Effector memory CD8-positive, alpha-beta T cell (primary cell): ENCODE measurements at regions not wholly inside any gene's neighbourhood (a gene's known extent, or its start where the extent isn't known, plus 50 kb on each side); places are given as distances from the start of the nearest gene placed in this dataset.
A peak's percentile ranks its signal among the peaks of the same experiment; 100 is the strongest.
"Not testable (repeated sequence)": the region's sequence is repeated elsewhere in the genome, so short reads cannot be mapped to it uniquely, and the experiment has no call there.

Experiments used
- ATAC-seq: fragments of 150-1000 bp; cut with Tn5 transposase; replicated peaks from 2 replicates; pipeline ENCODE4 v1.10.0; 2021; ENCODE audit warnings: mild to moderate bottlenecking, moderate library complexity
- DNase-seq, 3 experiments: peaks; one replicate each; pipeline ENCODE4 v3.0.0; 2021
- H3K27ac Mint-ChIP-seq, 2 donors: one replicate each; pipeline ENCODE4 v1.8.0; 2022; ENCODE audit warnings: mild to moderate bottlenecking in 2 of 2, mixed read lengths in 2 of 2, moderate library complexity in 2 of 2
- H3K27me3 Mint-ChIP-seq, 2 donors: one replicate each; pipeline ENCODE4 v1.8.0; 2022; ENCODE audit warnings: mixed read lengths in 2 of 2
- H3K36me3 Mint-ChIP-seq: one replicate; pipeline ENCODE4 v1.8.0; 2022; ENCODE audit warnings: mild to moderate bottlenecking, moderate library complexity, mixed read lengths; ENCODE audit not compliant: insufficient read depth
- H3K4me1 Mint-ChIP-seq, 2 donors: one replicate each; pipeline ENCODE4 v1.8.0; 2022; ENCODE audit warnings: low read depth in 2 of 2, mixed read lengths in 2 of 2
- H3K4me3 Mint-ChIP-seq, 2 donors: one replicate each; pipeline ENCODE4 v1.8.0; 2022; ENCODE audit warnings: mild to moderate bottlenecking in 2 of 2, mixed read lengths in 2 of 2, moderate library complexity in 2 of 2
- H3K9me3 Mint-ChIP-seq, 2 donors: one replicate each; pipeline ENCODE4 v1.8.0; 2022; ENCODE audit warnings: mixed read lengths in 2 of 2

DNA sequence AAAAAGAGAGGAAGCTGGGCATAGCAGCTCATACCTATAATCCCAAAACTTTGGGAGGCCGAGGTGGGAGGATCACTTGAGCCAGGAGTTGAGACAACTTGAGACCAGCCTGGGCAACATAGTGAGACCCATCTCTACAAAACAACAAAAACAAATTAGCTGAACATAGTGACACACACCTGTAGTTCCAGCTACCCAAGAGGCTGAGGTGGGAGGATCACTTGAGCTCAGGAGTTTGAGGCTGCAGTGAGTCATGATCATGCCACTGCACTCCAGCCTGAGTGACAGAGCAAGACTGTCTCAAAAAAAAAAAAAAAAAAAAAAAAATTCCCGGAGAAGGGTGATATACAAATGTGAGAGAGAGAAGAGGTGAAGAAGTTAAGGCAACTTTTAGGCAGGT lies 143.8 kb downstream of the GLUL start:
- Mint-ChIP-seq H3K27me3 (peaks cover 13 to 18% of the 10 kb centered on the region in 2 donors), H3K4me1 (peaks cover 6 to 12% of the 10 kb centered on the region in 2 donors), H3K27ac (peak overlapping the region in 1 of 2 donors; percentile 45)
- DNase-seq, H3K36me3 Mint-ChIP-seq, ATAC-seq, H3K4me3 Mint-ChIP-seq, H3K9me3 Mint-ChIP-seq: not testable (repeated sequence)

GRCh38 chr1:182246783-182247182 lies 144.8 kb downstream of the GLUL start:
- Mint-ChIP-seq H3K36me3 (peaks cover 3% of the 10 kb centered on the region), H3K27me3 (peaks cover 20 to 28% of the 10 kb centered on the region in 2 donors), H3K4me1 (peaks cover 6 to 12% of the 10 kb centered on the region in 2 donors), H3K4me3 (no peak overlapping the region), H3K9me3 (no peaks in the 10 kb centered on the region), H3K27ac (no peak overlapping the region)
- DNase-seq: no peak
- ATAC-seq: no peak

GRCh38 chr1:182245040-182245439 lies 146.6 kb downstream of the GLUL start:
- H3K4me1 Mint-ChIP-seq: peaks cover 6 to 12% of the 10 kb centered on the region in 2 donors
- ATAC-seq: no peak
- no peak overlapping the region for H3K27ac Mint-ChIP-seq
- H3K27me3 Mint-ChIP-seq: peaks cover 20 to 38% of the 10 kb centered on the region in 2 donors
- no peaks in the 10 kb centered on the region for H3K9me3 Mint-ChIP-seq
- DNase-seq: no peak
- H3K36me3 Mint-ChIP-seq: peaks cover 3% of the 10 kb centered on the region
- no peak overlapping the region for H3K4me3 Mint-ChIP-seq

GRCh38 chr1:182244451-182244850 lies 147.1 kb downstream of the GLUL start:
- no peak overlapping the region for H3K4me3 Mint-ChIP-seq
- no peaks in the 10 kb centered on the region for H3K9me3 Mint-ChIP-seq
- H3K27ac Mint-ChIP-seq: no peak overlapping the region
- H3K27me3 Mint-ChIP-seq: peaks cover 20 to 40% of the 10 kb centered on the region in 2 donors
- no peak for ATAC-seq
- H3K36me3 Mint-ChIP-seq: peaks cover 3% of the 10 kb centered on the region
- H3K4me1 Mint-ChIP-seq: peaks cover 6 to 12% of the 10 kb centered on the region in 2 donors
- no peak for DNase-seq

DNA sequence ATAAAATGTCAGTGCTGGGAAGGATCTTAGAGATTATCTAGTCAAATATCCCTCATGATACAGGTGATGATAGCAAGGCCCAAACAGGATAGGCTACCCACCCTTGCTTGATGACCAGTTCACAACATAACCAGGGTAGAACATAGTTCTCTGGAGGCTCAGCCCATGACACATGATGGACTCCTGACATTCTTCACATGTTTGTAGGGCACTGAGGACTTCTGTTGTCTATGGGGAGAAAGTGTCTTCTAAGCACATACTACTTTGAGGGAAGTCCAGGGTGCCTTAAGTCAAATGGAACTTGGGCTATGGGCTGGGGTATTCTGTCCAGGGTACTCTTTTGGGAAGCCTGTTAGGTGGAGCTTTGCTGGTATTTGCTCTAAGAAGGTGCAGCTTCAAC lies 148.9 kb downstream of the GLUL start:
- DNase-seq: no peak

DNA sequence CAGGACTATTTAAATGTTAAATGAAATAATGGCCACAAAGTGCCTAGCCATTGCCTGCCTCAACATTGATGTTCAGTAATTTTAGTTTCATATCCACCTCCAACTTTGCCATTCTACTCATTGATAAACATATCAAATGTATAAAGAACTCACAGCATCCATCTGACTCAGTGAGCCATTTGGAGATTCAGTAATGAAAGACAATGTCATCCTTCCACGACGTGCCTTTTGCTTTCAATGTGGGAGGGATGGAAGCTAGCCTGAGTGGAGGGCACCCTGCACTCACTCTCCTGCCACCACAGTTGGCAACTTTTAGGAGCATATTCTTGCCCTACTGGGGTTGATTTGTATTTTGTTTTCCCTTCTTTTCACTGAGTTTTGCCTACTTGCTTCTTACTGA lies 151.5 kb downstream of the GLUL start:
- DNase-seq: no peak
- Mint-ChIP-seq H3K4me1 (peaks cover 0 to 10% of the 10 kb centered on the region in 2 donors), H3K36me3 (no peaks in the 10 kb centered on the region), H3K27me3 (peaks cover 14 to 34% of the 10 kb centered on the region in 2 donors), H3K27ac (no peak overlapping the region), H3K4me3 (no peak overlapping the region), H3K9me3 (no peaks in the 10 kb centered on the region)
- no peak for ATAC-seq

More for the DNA sequence above, 148.9 kb downstream of the GLUL start:
- no peaks in the 10 kb centered on the region for H3K36me3 Mint-ChIP-seq
- H3K4me1 Mint-ChIP-seq: no peaks in the 10 kb centered on the region
- H3K27ac Mint-ChIP-seq: no peak overlapping the region
- peaks cover 20 to 40% of the 10 kb centered on the region in 2 donors for H3K27me3 Mint-ChIP-seq
- H3K9me3 Mint-ChIP-seq: no peaks in the 10 kb centered on the region
- H3K4me3 Mint-ChIP-seq: no peak overlapping the region
- no peak for ATAC-seq

DNA sequence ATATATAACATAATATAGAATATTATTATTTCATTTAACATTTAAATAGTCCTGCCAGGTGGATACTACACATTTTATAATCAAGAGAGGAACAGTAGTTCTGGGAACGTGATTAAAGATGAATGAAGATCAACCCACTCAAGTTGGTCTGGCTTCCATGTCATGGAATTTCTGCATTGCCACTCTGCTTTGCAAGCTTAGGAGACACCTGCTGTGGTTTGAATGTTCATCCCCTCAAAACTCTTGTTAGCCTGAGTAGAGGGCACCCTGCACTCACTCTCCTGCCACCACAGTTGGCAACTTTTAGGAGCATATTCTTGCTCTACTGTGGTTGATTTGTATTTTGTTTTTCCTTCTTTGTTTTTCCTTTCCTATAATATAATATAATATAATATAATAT lies 153.2 kb downstream of the GLUL start:
- H3K9me3 Mint-ChIP-seq: no peaks in the 10 kb centered on the region
- H3K4me1 Mint-ChIP-seq: peaks cover 0 to 10% of the 10 kb centered on the region in 2 donors
- no peaks in the 10 kb centered on the region for H3K36me3 Mint-ChIP-seq
- H3K27me3 Mint-ChIP-seq: peaks cover 7 to 22% of the 10 kb centered on the region in 2 donors
- no peak overlapping the region for H3K27ac Mint-ChIP-seq
- H3K4me3 Mint-ChIP-seq: no peak overlapping the region
- DNase-seq (no peak), ATAC-seq (no peak)

DNA sequence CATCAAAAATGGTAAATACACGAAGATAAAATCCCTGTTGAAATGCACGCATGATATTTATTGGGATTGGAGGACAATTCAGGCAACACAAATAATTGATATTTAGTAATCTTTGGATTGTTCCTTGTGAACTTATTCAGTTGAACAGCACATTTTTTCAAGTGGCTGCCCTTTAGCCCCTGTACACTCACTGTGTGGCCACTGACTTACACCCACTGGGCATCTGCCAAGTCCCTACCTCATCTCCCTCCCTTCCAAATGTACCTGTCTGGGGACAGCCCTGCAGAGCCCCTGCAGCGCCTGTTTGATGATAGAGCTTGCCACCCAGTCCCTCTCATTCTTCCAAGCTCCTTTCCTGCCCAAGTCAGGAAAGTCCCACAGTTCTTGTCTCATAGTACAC lies 154.3 kb downstream of the GLUL start:
- H3K4me3 Mint-ChIP-seq: no peak overlapping the region
- peaks cover 6 to 18% of the 10 kb centered on the region in 2 donors for H3K27me3 Mint-ChIP-seq
- H3K9me3 Mint-ChIP-seq: no peaks in the 10 kb centered on the region
- ATAC-seq: no peak
- no peak for DNase-seq
- no peak overlapping the region for H3K27ac Mint-ChIP-seq
- peaks cover 0 to 10% of the 10 kb centered on the region in 2 donors for H3K4me1 Mint-ChIP-seq
- no peaks in the 10 kb centered on the region for H3K36me3 Mint-ChIP-seq

DNA sequence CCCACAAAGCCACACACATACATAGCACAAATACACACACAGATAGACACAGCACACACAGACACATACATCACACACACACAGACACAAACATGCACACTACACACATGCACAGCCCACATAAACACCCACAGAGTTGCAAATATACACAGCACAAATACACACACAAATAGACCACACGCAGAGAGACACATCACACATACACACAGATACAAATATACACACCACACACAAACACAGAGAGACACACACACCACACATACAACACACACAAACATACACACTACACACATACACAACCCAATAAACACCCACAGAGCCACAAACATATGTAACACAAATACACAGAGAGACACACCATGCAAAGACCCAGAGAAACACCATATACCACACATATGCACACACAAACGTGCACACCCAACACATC lies 154.9 kb downstream of the GLUL start:
- no peak overlapping the region for H3K27ac Mint-ChIP-seq
- H3K27me3 Mint-ChIP-seq: peaks cover 0 to 12% of the 10 kb centered on the region in 2 donors
- H3K9me3 Mint-ChIP-seq: no peaks in the 10 kb centered on the region
- no peak for DNase-seq
- ATAC-seq: no peak
- no peaks in the 10 kb centered on the region for H3K36me3 Mint-ChIP-seq
- H3K4me1 Mint-ChIP-seq: peaks cover 0 to 10% of the 10 kb centered on the region in 2 donors
- H3K4me3 Mint-ChIP-seq: no peak overlapping the region

GRCh38 chr1:182235952-182236650 lies 155.5 kb downstream of the GLUL start:
- H3K27me3 Mint-ChIP-seq: peaks cover 0 to 12% of the 10 kb centered on the region in 2 donors
- H3K9me3 Mint-ChIP-seq: no peaks in the 10 kb centered on the region
- peak; percentile 39 for ATAC-seq
- H3K27ac Mint-ChIP-seq: no peak overlapping the region
- H3K36me3 Mint-ChIP-seq: no peaks in the 10 kb centered on the region
- H3K4me3 Mint-ChIP-seq: no peak overlapping the region
- no peak for DNase-seq
- H3K4me1 Mint-ChIP-seq: peaks cover 0 to 10% of the 10 kb centered on the region in 2 donors

- no peak overlapping the region for H3K27ac Mint-ChIP-seq
- H3K4me1 Mint-ChIP-seq: peaks cover 0 to 10% of the 10 kb centered on the region in 2 donors
Observed at GRCh38 chr1:182235604-182235951, 156.0 kb downstream of the GLUL start.

GRCh38 chr1:182229921-182230491 lies 161.6 kb downstream of the GLUL start:
- ATAC-seq (no peak), DNase-seq (no peak)
- H3K27ac Mint-ChIP-seq: no peak overlapping the region
- no peaks in the 10 kb centered on the region for H3K36me3 Mint-ChIP-seq
- no peaks in the 10 kb centered on the region for H3K4me1 Mint-ChIP-seq
- H3K9me3 Mint-ChIP-seq: no peaks in the 10 kb centered on the region
- H3K4me3 Mint-ChIP-seq: no peak overlapping the region
- H3K27me3 Mint-ChIP-seq: no peaks in the 10 kb centered on the region

More at GRCh38 chr1:182235604-182235951, 156.0 kb downstream of the GLUL start:
- Mint-ChIP-seq H3K9me3 (no peaks in the 10 kb centered on the region), H3K27me3 (peaks cover 0 to 7% of the 10 kb centered on the region in 2 donors), H3K36me3 (no peaks in the 10 kb centered on the region), H3K4me3 (no peak overlapping the region)
- no peak for ATAC-seq
- no peak for DNase-seq

DNA sequence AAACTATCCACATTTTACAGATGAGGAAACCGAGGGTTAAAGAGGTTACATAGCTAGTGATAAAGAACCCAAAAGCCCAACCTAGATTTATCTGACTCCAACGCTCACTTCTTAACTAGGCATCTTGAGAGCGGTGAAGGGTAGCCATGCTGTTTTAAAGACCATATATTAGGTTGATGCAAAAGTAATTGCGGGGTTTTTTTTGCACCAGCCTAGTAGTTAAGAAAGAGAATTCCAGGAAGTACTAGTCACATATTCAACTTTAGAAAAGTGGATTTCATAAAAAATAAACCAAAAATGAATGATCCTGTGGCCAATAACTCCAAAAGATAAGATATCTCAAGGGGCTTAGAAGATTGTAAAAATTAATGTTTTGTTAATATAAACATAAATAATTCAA lies 162.1 kb downstream of the GLUL start:
- no peak overlapping the region for H3K4me3 Mint-ChIP-seq
- no peaks in the 10 kb centered on the region for H3K36me3 Mint-ChIP-seq
- no peak for DNase-seq
- H3K27ac Mint-ChIP-seq: no peak overlapping the region
- H3K27me3 Mint-ChIP-seq: peaks cover 0 to 2% of the 10 kb centered on the region in 2 donors
- H3K4me1 Mint-ChIP-seq: no peaks in the 10 kb centered on the region
- no peaks in the 10 kb centered on the region for H3K9me3 Mint-ChIP-seq
- no peak for ATAC-seq

DNA sequence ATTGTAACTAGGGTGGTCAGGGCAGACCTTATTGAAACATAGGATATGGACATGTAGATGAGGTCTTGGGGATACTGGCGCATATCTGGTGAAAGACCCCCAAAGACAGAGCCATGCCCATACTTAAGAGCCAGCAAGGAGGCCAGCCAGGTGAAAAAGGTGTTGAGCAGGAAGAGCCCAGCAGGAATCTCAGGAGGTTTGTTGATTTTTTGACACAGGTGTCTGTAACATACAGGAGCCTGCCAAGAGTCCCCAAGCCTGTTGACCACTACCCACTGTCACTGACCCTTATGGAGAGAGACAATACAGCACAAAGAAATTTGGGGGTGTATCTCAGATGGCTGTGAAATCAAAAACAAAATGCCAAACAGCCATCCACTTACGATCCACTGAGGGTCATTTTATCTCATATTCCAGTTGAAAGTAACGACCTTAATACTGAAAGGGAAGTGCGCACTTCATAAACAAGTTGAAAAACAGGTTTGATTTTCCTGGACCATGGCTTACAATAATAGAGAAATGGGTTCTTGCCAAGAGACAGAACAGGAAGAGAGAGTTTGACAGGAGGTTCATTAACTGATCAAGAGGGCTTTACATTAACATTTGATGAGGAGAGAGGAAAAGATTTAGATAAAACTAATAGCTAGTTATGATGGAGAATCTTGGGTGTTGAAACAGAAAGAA lies 163.6 kb downstream of the GLUL start:
- ATAC-seq: no peak
- no peak overlapping the region for H3K4me3 Mint-ChIP-seq
- no peaks in the 10 kb centered on the region for H3K4me1 Mint-ChIP-seq
- no peaks in the 10 kb centered on the region for H3K36me3 Mint-ChIP-seq
- no peak overlapping the region for H3K27ac Mint-ChIP-seq
- no peaks in the 10 kb centered on the region for H3K9me3 Mint-ChIP-seq
- H3K27me3 Mint-ChIP-seq: peaks cover 8 to 12% of the 10 kb centered on the region in 2 donors
- DNase-seq: no peak
